ENCODE measurements at regions not wholly inside any gene's neighbourhood (a gene's known extent, or its start where the extent isn't known, plus 50 kb on each side); places are given as distances from the start of the nearest gene placed in this dataset.
"Not testable (repeated sequence)": the region's sequence is repeated elsewhere in the genome, so short reads cannot be mapped to it uniquely, and the experiment has no call there.

GRCh38 chr1:206365271-206365670 is 105.0 kb upstream of the IKBKE start:
- not testable (repeated sequence) for DNase-seq

- DNase-seq, result not testable (repeated sequence)
These were observed 104.1 kb upstream of the IKBKE start for GRCh38 chr1:206366131-206366530.

- not testable (repeated sequence) for DNase-seq
These were observed 103.5 kb upstream of the IKBKE start for GRCh38 chr1:206366772-206367171.

GRCh38 chr1:206367955-206368622 is 102.2 kb upstream of the IKBKE start:
- DNase-seq, result not testable (repeated sequence)

- not testable (repeated sequence) for DNase-seq
These were observed 95.6 kb upstream of the IKBKE start for GRCh38 chr1:206374725-206375124.

- DNase-seq, result not testable (repeated sequence)
These were observed 94.7 kb upstream of the IKBKE start for GRCh38 chr1:206375552-206375951.

- not testable (repeated sequence) for DNase-seq
These were observed 91.8 kb upstream of the IKBKE start for GRCh38 chr1:206378506-206378905.

GRCh38 chr1:206379245-206379644 is 91.0 kb upstream of the IKBKE start:
- not testable (repeated sequence) for DNase-seq

- peak; percentile 3 for DNase-seq
These were observed 90.0 kb upstream of the IKBKE start for GRCh38 chr1:206380163-206380790.

GRCh38 chr1:206380791-206381610 is 89.3 kb upstream of the IKBKE start:
- DNase-seq, result peak; percentile 1

- peak; percentile 48 for DNase-seq
These were observed 86.1 kb upstream of the IKBKE start for GRCh38 chr1:206384029-206384807.

- DNase-seq, result not testable (repeated sequence)
These were observed 85.4 kb upstream of the IKBKE start for GRCh38 chr1:206384891-206385290.

- not testable (repeated sequence) for DNase-seq
These were observed 82.6 kb upstream of the IKBKE start for GRCh38 chr1:206387631-206388030.

- DNase-seq, result not testable (repeated sequence)
These were observed 78.4 kb upstream of the IKBKE start for GRCh38 chr1:206391903-206392302.

- not testable (repeated sequence) for DNase-seq
These were observed 72.8 kb upstream of the IKBKE start for GRCh38 chr1:206397501-206397900.

GRCh38 chr1:206398261-206398660 is 72.0 kb upstream of the IKBKE start:
- DNase-seq, result not testable (repeated sequence)

- DNase-seq, result not testable (repeated sequence)
These were observed 66.5 kb upstream of the IKBKE start for GRCh38 chr1:206403612-206404307.

- not testable (repeated sequence) for DNase-seq
These were observed 65.8 kb upstream of the IKBKE start for GRCh38 chr1:206404309-206405027.

- DNase-seq, result not testable (repeated sequence)
These were observed 65.0 kb upstream of the IKBKE start for GRCh38 chr1:206405282-206405681.

- DNase-seq, result not testable (repeated sequence)
These were observed 61.6 kb upstream of the IKBKE start for GRCh38 chr1:206408371-206409288.

Measured in CD4-positive, alpha-beta T cell treated with Interleukin-21 for 1 hour (primary cell).